Sigmoid colon (tissue), 6 donors: ENCODE measurements at regions not wholly inside any gene's neighbourhood (a gene's known extent, or its start where the extent isn't known, plus 50 kb on each side); places are given as distances from the start of the nearest gene placed in this dataset.

ENCODE experiments used
- DNase-seq: peaks from one replicate; pipeline ENCODE4 v3.0.0-alpha.2; 2019
- H3K27ac ChIP-seq, 4 donors: fragments of 200-600 bp; sonication (generic); one replicate each; pipeline ENCODE4 v1.5.1; 2016 to 2019; ENCODE audit warnings: mild to moderate bottlenecking in 1 of 4
- H3K27me3 ChIP-seq, 3 donors: fragments of 200-600 bp; sonication (generic); one replicate each; pipeline ENCODE4 v1.5.1; 2019; ENCODE audit warnings: mild to moderate bottlenecking in 1 of 3
- H3K36me3 ChIP-seq, 4 donors: fragments of 200-600 bp; sonication (generic); one replicate each; pipeline ENCODE4 v1.5.1; 2016 to 2019
- H3K4me1 ChIP-seq, 4 donors: fragments of 200-600 bp; sonication (generic); one replicate each; pipeline ENCODE4 v1.5.1; 2017 to 2019
- H3K4me3 ChIP-seq, 4 donors: fragments of 200-600 bp; sonication (generic); one replicate each; pipeline ENCODE4 v1.5.1; 2017 to 2019; ENCODE audit warnings: mild to moderate bottlenecking in 2 of 4, moderate library complexity in 1 of 4
- H3K9me3 ChIP-seq, 4 donors: fragments of 200-600 bp in 3 of 4; sonication (generic) in 3 of 4; one replicate each; pipeline versions ENCODE4 v1.5.1 to v1.6.1; 2013 to 2019
- EP300 ChIP-seq, 4 donors: sonication (generic); formaldehyde crosslinking; IDR thresholded peaks; one replicate each; pipeline ENCODE4 v1.6.1; 2017; ENCODE audit warnings: antibody characterized with exemption in 4 of 4
- POLR2A ChIP-seq, 2 donors: fragments of 450-650 bp; IDR thresholded peaks; one replicate each; pipeline ENCODE4 v1.6.1; 2016; ENCODE audit warnings: antibody characterized with exemption in 2 of 2, mild to moderate bottlenecking in 2 of 2, moderate library complexity in 2 of 2
- POLR2AphosphoS5 ChIP-seq, 4 donors: sonication (generic); formaldehyde crosslinking; IDR thresholded peaks; one replicate each; pipeline ENCODE4 v1.6.1; 2017; ENCODE audit warnings: antibody characterized with exemption in 4 of 4
- WGBS, 2 donors: extraction: QIAGEN DNeasy Blood & Tissue Kit; methylation state at CpG; one replicate each; pipeline ENCODE4 v1.1.7; 2013; 5-methylcytosine and 5-hydroxymethylcytosine counted together
- intact Hi-C: fragments of 100-400 bp; cut with DNase I; formaldehyde crosslinking; loops from one replicate; pipeline ENCODE4 v1.15.1; 2023
- TF ChIP-seq, protein P1 (sequence below), 4 experiments: fragments of 450-650 bp in 3 of 4; fragments of 200-600 bp in 1 of 4; IDR thresholded peaks; one replicate each; pipeline ENCODE4 v1.5.1; 2016 to 2019; ENCODE audit warnings: antibody characterized with exemption in 4 of 4, mild to moderate bottlenecking in 3 of 4, moderate library complexity in 2 of 4
- donor health status: healthy with polysubstance abuse.
- donor health status: healthy.

DNA sequence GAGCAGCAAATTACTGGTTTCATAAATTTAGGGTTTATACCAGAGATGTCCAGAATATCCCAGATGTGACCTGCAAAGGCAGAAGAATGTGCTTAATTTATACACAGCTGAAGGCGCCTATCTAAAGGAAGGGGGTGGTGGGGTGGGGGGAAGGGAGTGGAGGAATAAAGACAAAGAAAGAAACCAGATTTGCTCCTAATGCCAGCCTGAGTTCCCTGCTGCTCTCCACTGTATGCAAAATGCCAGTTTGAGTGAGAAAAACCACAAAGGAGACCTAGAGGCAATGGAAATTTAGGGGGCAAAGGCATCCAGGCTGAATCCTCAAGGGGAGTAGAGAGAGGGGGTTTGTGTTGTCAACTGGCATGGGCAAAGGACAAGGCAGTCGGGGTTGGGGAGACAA, 161.5 kb upstream of the TOX3 start:
- Histone ChIP-seq H3K4me3 (no peak overlapping the region), H3K36me3 (no peaks in the 10 kb centered on the region), H3K27me3 (no peaks in the 10 kb centered on the region), H3K4me1 (no peaks in the 10 kb centered on the region), H3K9me3 (no peaks in the 10 kb centered on the region), H3K27ac (no peak overlapping the region)
- no peak for TF ChIP-seq EP300 (IDR thresholded peaks at IDR 0.05)
- TF ChIP-seq POLR2A (IDR thresholded peaks at IDR 0.05) = no peak
- TF ChIP-seq, protein P1, sequence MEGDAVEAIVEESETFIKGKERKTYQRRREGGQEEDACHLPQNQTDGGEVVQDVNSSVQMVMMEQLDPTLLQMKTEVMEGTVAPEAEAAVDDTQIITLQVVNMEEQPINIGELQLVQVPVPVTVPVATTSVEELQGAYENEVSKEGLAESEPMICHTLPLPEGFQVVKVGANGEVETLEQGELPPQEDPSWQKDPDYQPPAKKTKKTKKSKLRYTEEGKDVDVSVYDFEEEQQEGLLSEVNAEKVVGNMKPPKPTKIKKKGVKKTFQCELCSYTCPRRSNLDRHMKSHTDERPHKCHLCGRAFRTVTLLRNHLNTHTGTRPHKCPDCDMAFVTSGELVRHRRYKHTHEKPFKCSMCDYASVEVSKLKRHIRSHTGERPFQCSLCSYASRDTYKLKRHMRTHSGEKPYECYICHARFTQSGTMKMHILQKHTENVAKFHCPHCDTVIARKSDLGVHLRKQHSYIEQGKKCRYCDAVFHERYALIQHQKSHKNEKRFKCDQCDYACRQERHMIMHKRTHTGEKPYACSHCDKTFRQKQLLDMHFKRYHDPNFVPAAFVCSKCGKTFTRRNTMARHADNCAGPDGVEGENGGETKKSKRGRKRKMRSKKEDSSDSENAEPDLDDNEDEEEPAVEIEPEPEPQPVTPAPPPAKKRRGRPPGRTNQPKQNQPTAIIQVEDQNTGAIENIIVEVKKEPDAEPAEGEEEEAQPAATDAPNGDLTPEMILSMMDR (IDR thresholded peaks at IDR 0.05) = no peak
- no peak for TF ChIP-seq POLR2AphosphoS5 (IDR thresholded peaks at IDR 0.05)
- DNase-seq = no peak
- 83 to 86% methylated on average over 2 of the region's 2 CpGs for WGBS, 2 donors
- intact Hi-C loops = no loop called here

DNA sequence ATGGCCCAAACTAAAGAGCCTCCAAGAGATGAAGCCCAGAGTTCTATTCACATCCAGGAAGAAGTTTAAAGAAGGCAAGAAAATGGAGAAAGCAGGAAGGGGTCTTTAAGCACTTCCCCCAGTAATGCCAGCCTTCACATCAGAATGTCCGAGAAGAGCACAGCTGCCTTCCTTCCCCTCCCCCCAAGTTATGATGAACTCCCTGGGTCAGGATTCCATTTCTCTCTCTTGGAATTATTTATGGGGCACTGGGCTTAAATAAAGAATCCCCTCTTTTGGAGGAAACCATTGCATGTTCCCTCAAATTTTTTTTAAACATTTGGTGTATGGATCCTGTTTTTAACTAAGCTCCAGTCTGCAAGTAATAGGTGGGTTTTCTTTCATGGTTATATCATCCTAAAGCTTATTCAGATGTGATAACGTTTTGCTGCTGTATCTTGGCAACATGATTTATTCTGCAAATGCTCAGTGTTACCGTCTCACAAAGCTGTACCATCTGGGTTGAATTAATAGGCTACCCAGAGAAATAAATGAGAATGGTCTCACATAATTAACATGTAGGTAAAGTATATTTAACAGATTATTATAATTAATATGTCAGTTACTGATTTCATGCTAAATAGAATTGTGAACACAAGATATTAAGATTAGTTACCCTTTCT, 160.9 kb upstream of the TOX3 start:
- WGBS, 2 donors = 63 to 69% methylated on average over 3 of the region's 3 CpGs
- DNase-seq = no peak
- intact Hi-C loops = no loop called here
- H3K27ac ChIP-seq = no peak overlapping the region
- no peaks in the 10 kb centered on the region for H3K27me3 ChIP-seq
- H3K36me3 ChIP-seq = no peaks in the 10 kb centered on the region
- H3K9me3 ChIP-seq = no peaks in the 10 kb centered on the region
- H3K4me3 ChIP-seq = no peak overlapping the region
- H3K4me1 ChIP-seq = no peaks in the 10 kb centered on the region
- TF ChIP-seq POLR2A (IDR thresholded peaks at IDR 0.05) (no peak), EP300 (IDR thresholded peaks at IDR 0.05) (no peak), POLR2AphosphoS5 (IDR thresholded peaks at IDR 0.05) (no peak)
- TF ChIP-seq, protein P1 (IDR thresholded peaks at IDR 0.05) = no peak

DNA sequence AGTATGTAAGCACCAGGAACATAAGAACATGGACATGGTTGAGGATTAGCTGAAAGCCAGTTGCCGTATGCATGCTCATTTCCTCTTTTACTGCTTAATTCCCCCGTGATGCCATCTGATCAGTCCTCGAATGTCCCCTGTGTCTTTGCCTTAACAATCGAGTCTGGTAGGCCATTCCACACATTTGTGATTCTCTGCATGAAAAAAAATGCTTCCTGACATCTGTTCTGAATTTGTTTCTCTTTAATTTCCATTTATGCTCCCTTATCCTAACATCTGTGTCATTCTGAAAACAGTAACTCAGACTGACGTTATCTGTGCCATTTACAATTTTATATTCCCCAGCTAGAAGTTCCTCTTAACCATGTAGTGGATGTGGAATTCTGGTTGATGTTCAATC, 158.2 kb upstream of the TOX3 start:
- intact Hi-C loops = no loop called here
- Histone ChIP-seq H3K27me3 (no peaks in the 10 kb centered on the region), H3K36me3 (no peaks in the 10 kb centered on the region), H3K4me1 (no peaks in the 10 kb centered on the region), H3K9me3 (no peaks in the 10 kb centered on the region), H3K27ac (no peak overlapping the region), H3K4me3 (no peak overlapping the region)
- DNase-seq = no peak
- TF ChIP-seq, protein P1 (IDR thresholded peaks at IDR 0.05) = no peak
- no peak for TF ChIP-seq EP300 (IDR thresholded peaks at IDR 0.05)
- TF ChIP-seq POLR2A (IDR thresholded peaks at IDR 0.05) = no peak
- TF ChIP-seq POLR2AphosphoS5 (IDR thresholded peaks at IDR 0.05) = no peak
- 58 to 59% methylated on average over 5 of the region's 5 CpGs for WGBS, 2 donors

DNA sequence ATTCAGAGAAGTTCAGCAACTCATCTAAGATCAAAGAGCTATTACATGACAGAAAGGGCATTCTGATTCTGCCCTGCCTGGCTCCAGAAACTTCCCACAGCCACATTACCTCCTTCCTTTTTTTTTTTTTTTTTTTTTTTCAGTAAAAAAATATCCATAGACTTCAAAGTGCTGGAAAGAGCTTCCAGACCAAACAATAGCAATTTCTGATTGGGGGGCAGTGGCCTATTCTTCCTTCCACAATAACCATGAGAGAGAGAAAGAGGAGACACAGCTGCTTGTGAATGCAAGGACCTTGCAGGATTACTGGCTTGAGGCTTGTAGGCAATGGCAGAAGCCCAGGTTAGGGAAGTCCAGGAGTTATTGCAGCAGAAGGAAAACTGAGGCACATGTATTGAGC, 151.0 kb upstream of the TOX3 start:
- no peaks in the 10 kb centered on the region for H3K4me1 ChIP-seq
- no peaks in the 10 kb centered on the region for H3K36me3 ChIP-seq
- intact Hi-C loops = no loop called here
- no peak overlapping the region for H3K4me3 ChIP-seq
- H3K27me3 ChIP-seq = no peaks in the 10 kb centered on the region
- DNase-seq = no peak
- no peaks in the 10 kb centered on the region for H3K9me3 ChIP-seq
- no peak overlapping the region for H3K27ac ChIP-seq
- TF ChIP-seq POLR2A (IDR thresholded peaks at IDR 0.05) (no peak), EP300 (IDR thresholded peaks at IDR 0.05) (no peak), POLR2AphosphoS5 (IDR thresholded peaks at IDR 0.05) (no peak)
- TF ChIP-seq, protein P1 (IDR thresholded peaks at IDR 0.05) = no peak

DNA sequence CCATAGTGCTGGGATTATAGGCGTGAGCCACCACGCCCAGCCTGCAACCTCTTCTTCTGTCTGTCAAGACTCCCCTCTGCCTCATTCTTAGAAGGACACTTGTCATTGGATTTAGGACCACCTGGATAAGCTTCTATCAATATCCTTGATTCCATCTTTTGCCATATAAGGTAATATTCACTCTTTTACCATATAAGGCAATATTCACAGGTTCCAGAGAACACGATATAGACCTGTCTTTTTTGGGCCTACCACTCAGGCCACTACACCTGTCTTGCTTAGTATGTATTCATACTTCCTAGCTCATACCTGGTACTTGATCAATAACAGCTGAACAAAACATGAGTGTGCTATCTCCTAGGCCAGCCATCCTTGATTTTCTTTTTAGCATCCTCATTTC, 149.2 kb upstream of the TOX3 start:
- no peak for TF ChIP-seq POLR2A (IDR thresholded peaks at IDR 0.05)
- no peaks in the 10 kb centered on the region for H3K27me3 ChIP-seq
- H3K36me3 ChIP-seq = no peaks in the 10 kb centered on the region
- intact Hi-C loops = no loop called here
- H3K4me3 ChIP-seq = no peak overlapping the region
- H3K4me1 ChIP-seq = no peaks in the 10 kb centered on the region
- no peak overlapping the region for H3K27ac ChIP-seq
- H3K9me3 ChIP-seq = peaks cover 0 to 4% (median under 1%) of the 10 kb centered on the region in 4 donors
- no peak for DNase-seq
- whole genome bisulfite sequencing, 2 donors = 94 to 97% methylated on average over 3 of the region's 3 CpGs
